Gastrocnemius medialis (tissue), 4 donors: ENCODE measurements at regions not wholly inside any gene's neighbourhood (a gene's known extent, or its start where the extent isn't known, plus 50 kb on each side); places are given as distances from the start of the nearest gene placed in this dataset.

ENCODE experiments used
- ATAC-seq, 2 donors: fragments of 150-250 bp; one replicate each; pipeline ENCODE4 v1.9.1; 2016
- DNase-seq, 2 donors: peaks; one replicate each; pipeline ENCODE4 v3.0.0-alpha.2; 2019
- H3K27ac ChIP-seq, 4 donors: fragments of 200-600 bp; sonication (generic); 1 replicate in 1 of 4; 2 replicates in 3 of 4; pipeline ENCODE4 v1.5.1; 2016 to 2018; ENCODE audit warnings: mild to moderate bottlenecking in 2 of 4, moderate library complexity in 1 of 4
- H3K27me3 ChIP-seq, 3 donors: fragments of 200-600 bp; sonication (generic) in 2 of 3; 1 replicate in 1 of 3; 2 replicates in 2 of 3; pipeline versions ENCODE4 v1.5.1 to v1.6.0; 2016 to 2019; ENCODE audit warnings: mild to moderate bottlenecking in 1 of 3, moderate library complexity in 1 of 3
- H3K36me3 ChIP-seq, 2 donors: fragments of 200-600 bp; sonication (generic) in 1 of 2; one replicate each; pipeline ENCODE4 v1.5.1; 2017 to 2018
- H3K4me1 ChIP-seq, 2 donors: fragments of 200-600 bp; sonication (generic) in 1 of 2; one replicate each; pipeline ENCODE4 v1.5.1; 2016 to 2017; ENCODE audit warnings: mild to moderate bottlenecking in 2 of 2
- H3K4me3 ChIP-seq, 4 donors: fragments of 200-600 bp; sonication (generic) in 3 of 4; 1 replicate in 1 of 4; 2 replicates in 3 of 4; pipeline ENCODE4 v1.5.1; 2016 to 2019; ENCODE audit warnings: mild to moderate bottlenecking in 2 of 4
- H3K9me3 ChIP-seq, 3 donors: fragments of 200-600 bp; sonication (generic) in 2 of 3; 1 replicate in 1 of 3; 2 replicates in 2 of 3; pipeline ENCODE4 v1.5.1; 2016 to 2019
- CTCF ChIP-seq, 5 experiments: fragments of 450-650 bp in 3 of 5; fragments of 200-600 bp in 2 of 5; sonication (generic) in 2 of 5; IDR thresholded peaks in 4 of 5; conservative IDR thresholded peaks in 1 of 5; 1 replicate in 4 of 5; 2 replicates in 1 of 5; pipeline ENCODE4 v1.5.1; 2016 to 2019; ENCODE audit warnings: antibody characterized with exemption in 5 of 5, mild to moderate bottlenecking in 3 of 5, moderate library complexity in 3 of 5
- POLR2A ChIP-seq, 2 donors: fragments of 450-650 bp; IDR thresholded peaks; one replicate each; pipeline ENCODE4 v1.6.1; 2017; ENCODE audit warnings: antibody characterized with exemption in 2 of 2, mild to moderate bottlenecking in 2 of 2, moderate library complexity in 2 of 2
- in situ Hi-C, 4 donors: fragments of 200-750 bp; cut with MboI; loops; one replicate each; pipeline versions ENCODE4 v1.15.0 to v1.8.0; 2017; ENCODE audit warnings: low sequenced_read_pairs in 4 of 4
- intact Hi-C: fragments of 100-400 bp; cut with DNase I; formaldehyde crosslinking; loops from one replicate; pipeline ENCODE4 v1.15.1; 2023; ENCODE audit warnings: low total_unique reads

DNA sequence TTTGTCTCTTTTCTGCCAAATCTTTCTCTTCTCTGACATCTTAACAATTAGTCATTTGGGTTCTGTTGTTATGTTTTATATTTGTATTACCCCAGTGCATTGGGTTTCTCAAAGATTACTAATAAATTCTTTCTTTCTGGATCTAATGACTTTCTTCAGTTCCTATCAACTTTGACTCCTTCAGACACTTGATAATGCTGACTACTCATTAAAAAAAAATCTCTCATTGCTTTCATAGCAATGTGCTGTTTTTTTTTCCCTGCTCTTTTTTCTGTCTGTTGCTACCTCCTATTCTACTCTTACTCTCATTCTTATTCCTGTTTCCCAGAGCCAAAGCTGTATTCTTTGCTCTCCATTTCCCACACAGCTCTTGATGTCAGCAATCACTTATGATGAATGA lies 81.3 kb upstream of the MAP3K7 start:
- in situ Hi-C loops = no loop called here
- no peak for TF ChIP-seq CTCF (IDR thresholded peaks at IDR 0.05 in 4 of 5, conservative IDR thresholded peaks at IDR 0.05 in 1 of 5)
- no peak for TF ChIP-seq POLR2A (IDR thresholded peaks at IDR 0.05)
- Histone ChIP-seq H3K36me3 (no peaks in the 10 kb centered on the region), H3K9me3 (no peaks in the 10 kb centered on the region), H3K27ac (no peak overlapping the region), H3K27me3 (no peaks in the 10 kb centered on the region), H3K4me3 (no peak overlapping the region), H3K4me1 (no peaks in the 10 kb centered on the region)
- ATAC-seq = no peak
- no peak for DNase-seq
- intact Hi-C loops = no loop called here

DNA sequence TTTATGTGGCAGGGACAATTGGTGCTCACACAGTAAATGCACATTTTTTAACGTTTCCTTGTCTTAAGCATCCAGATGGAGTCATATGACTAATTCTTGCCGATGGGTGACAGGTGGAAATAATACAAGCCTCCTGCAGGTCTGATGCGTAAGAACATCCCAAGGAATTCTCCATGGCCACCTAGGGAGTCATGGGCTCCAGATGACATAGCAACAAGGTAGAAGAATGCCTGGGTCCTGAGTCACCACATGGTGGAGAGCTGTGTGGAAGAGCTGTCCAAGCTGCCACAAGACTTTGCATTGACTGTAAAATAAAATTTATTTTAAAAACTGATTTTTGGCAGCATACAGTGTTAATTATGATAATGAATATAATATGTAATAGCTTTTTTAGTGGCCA lies 77.0 kb upstream of the MAP3K7 start:
- H3K9me3 ChIP-seq = no peaks in the 10 kb centered on the region
- H3K4me1 ChIP-seq = no peaks in the 10 kb centered on the region
- intact Hi-C loops = no loop called here
- no peaks in the 10 kb centered on the region for H3K27me3 ChIP-seq
- no peak overlapping the region for H3K4me3 ChIP-seq
- TF ChIP-seq POLR2A (IDR thresholded peaks at IDR 0.05) = no peak
- no peak for TF ChIP-seq CTCF (IDR thresholded peaks at IDR 0.05 in 4 of 5, conservative IDR thresholded peaks at IDR 0.05 in 1 of 5)
- in situ Hi-C loops = no loop called here
- no peak for ATAC-seq
- DNase-seq = no peak
- no peak overlapping the region for H3K27ac ChIP-seq
- no peaks in the 10 kb centered on the region for H3K36me3 ChIP-seq

GRCh38 chr6:90663106-90663505 lies 76.2 kb upstream of the MAP3K7 start:
- TF ChIP-seq CTCF (IDR thresholded peaks at IDR 0.05 in 4 of 5, conservative IDR thresholded peaks at IDR 0.05 in 1 of 5) (no peak), POLR2A (IDR thresholded peaks at IDR 0.05) (no peak)
- Histone ChIP-seq H3K27ac (no peak overlapping the region), H3K9me3 (no peaks in the 10 kb centered on the region), H3K4me3 (no peak overlapping the region), H3K36me3 (no peaks in the 10 kb centered on the region), H3K4me1 (no peaks in the 10 kb centered on the region), H3K27me3 (no peaks in the 10 kb centered on the region)
- ATAC-seq = no peak
- intact Hi-C loops = no loop called here
- no peak for DNase-seq
- in situ Hi-C loops = no loop called here

DNA sequence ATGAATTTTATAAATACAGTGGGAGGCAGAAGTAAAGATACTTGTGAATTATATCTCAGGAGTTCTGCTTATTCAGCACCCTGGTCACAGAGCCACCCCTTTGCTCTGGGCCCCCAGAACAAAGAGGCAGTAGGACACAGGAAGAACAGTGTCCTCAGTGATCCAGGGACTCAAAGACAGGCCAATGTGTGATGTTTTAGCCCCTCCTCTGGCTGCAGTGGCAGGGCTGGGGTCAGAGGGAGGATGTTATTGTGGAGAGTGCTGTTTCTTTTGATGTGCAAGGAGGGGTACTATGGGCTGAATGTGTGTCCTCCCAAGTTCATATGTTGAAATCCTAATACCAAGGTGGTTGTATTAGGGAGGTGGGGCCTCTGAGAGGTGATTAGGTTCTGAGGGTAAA lies 74.1 kb upstream of the MAP3K7 start:
- intact Hi-C loops = no loop called here
- ATAC-seq (no peak), DNase-seq (no peak)
- Histone ChIP-seq H3K9me3 (no peaks in the 10 kb centered on the region), H3K4me3 (no peak overlapping the region), H3K27ac (no peak overlapping the region), H3K36me3 (no peaks in the 10 kb centered on the region), H3K27me3 (no peaks in the 10 kb centered on the region), H3K4me1 (no peaks in the 10 kb centered on the region)
- TF ChIP-seq POLR2A (IDR thresholded peaks at IDR 0.05) = no peak
- no peak for TF ChIP-seq CTCF (IDR thresholded peaks at IDR 0.05 in 4 of 5, conservative IDR thresholded peaks at IDR 0.05 in 1 of 5)
- in situ Hi-C loops = no loop called here

DNA sequence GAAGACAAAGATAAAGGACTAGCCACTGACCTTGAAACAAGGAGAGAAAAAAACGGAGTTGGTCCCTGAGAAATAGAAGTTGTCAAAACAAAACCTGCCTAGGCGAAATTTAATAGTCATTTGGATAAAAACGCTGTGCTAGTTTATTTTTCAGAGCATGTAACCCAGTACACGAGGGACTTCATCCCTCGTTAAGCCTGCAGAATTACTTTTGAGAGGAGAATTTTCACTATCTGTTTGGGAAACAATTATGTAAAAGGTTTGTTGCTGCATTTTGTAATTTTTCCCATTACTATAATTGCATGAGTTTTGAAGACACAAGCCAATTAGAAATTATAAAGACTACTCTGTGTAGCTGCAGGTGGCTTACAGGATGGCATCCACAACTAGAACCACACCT lies 71.6 kb upstream of the MAP3K7 start:
- Histone ChIP-seq H3K4me1 (no peaks in the 10 kb centered on the region), H3K36me3 (no peaks in the 10 kb centered on the region), H3K4me3 (no peak overlapping the region), H3K9me3 (no peaks in the 10 kb centered on the region), H3K27ac (no peak overlapping the region), H3K27me3 (no peaks in the 10 kb centered on the region)
- DNase-seq (no peak), ATAC-seq (no peak)
- TF ChIP-seq CTCF (IDR thresholded peaks at IDR 0.05 in 4 of 5, conservative IDR thresholded peaks at IDR 0.05 in 1 of 5) (no peak), POLR2A (IDR thresholded peaks at IDR 0.05) (no peak)
- intact Hi-C loops (no loop called here), in situ Hi-C loops (no loop called here)
